Epithelial cell of esophagus (primary cell): ENCODE measurements at regions not wholly inside any gene's neighbourhood (a gene's known extent, or its start where the extent isn't known, plus 50 kb on each side); places are given as distances from the start of the nearest gene placed in this dataset.
A peak's percentile ranks its signal among the peaks of the same experiment; 100 is the strongest.
"Not testable (repeated sequence)": the region's sequence is repeated elsewhere in the genome, so short reads cannot be mapped to it uniquely, and the experiment has no call there.

Source experiments
- DNase-seq: peaks from one replicate; pipeline ENCODE4 v3.0.0; 2010; ENCODE audit warnings: low read depth
- H3K4me3 ChIP-seq: 2 replicates; pipeline ENCODE4 v1.5.1; 2011; ENCODE audit warnings: mild to moderate bottlenecking, low read length, control low read depth
- TF ChIP-seq, protein P1 (sequence below): IDR thresholded peaks from 2 replicates; pipeline ENCODE4 v1.5.1; 2011; ENCODE audit warnings: low read depth, mild to moderate bottlenecking, low read length, control low read depth, inconsistent platforms; ENCODE audit not compliant: insufficient read depth; ENCODE audit errors: missing control alignments

DNA sequence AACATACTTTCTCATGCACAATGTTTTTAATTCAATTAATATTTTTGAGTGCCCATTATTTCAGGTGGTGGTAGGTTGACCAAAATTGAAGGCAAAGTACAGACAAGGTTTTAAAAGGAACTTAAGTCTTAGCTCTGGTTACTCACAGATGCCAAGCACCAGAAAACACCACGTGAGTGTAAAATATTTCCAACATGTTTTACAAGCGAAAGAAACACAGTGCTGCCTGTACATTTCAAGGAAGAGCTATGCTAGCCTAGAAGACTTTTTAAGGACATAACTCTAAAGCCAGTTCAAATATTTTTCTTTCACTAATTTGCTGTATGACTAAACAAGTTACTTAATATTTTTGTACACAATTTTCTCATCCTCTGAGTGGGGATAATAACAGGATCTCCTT, 736.4 kb upstream of the GOT2 start:
- H3K4me3 ChIP-seq = no peak overlapping the region
- TF ChIP-seq, protein P1, sequence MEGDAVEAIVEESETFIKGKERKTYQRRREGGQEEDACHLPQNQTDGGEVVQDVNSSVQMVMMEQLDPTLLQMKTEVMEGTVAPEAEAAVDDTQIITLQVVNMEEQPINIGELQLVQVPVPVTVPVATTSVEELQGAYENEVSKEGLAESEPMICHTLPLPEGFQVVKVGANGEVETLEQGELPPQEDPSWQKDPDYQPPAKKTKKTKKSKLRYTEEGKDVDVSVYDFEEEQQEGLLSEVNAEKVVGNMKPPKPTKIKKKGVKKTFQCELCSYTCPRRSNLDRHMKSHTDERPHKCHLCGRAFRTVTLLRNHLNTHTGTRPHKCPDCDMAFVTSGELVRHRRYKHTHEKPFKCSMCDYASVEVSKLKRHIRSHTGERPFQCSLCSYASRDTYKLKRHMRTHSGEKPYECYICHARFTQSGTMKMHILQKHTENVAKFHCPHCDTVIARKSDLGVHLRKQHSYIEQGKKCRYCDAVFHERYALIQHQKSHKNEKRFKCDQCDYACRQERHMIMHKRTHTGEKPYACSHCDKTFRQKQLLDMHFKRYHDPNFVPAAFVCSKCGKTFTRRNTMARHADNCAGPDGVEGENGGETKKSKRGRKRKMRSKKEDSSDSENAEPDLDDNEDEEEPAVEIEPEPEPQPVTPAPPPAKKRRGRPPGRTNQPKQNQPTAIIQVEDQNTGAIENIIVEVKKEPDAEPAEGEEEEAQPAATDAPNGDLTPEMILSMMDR = no peak
- no peak for DNase-seq

DNA sequence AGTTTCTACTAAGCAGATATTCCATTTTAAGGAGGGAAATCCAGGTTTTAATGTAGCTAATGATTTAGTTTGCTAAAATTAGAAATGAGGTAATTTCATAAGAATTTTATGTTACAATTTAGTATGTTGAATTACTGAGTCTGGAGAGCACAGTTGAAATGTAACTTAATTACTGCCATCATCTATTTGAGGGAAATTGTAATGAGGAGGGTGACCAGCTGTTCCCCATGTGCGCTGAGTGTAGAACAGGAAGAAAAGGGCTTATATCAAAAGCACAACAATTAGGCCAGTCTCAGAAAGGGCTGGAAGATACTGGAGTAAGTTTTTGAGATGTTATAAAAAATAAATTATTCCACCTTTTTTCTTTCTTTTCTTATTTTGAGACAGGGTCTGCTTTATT, 735.1 kb upstream of the GOT2 start:
- H3K4me3 ChIP-seq = no peak overlapping the region
- DNase-seq = no peak
- TF ChIP-seq, protein P1 = no peak

DNA sequence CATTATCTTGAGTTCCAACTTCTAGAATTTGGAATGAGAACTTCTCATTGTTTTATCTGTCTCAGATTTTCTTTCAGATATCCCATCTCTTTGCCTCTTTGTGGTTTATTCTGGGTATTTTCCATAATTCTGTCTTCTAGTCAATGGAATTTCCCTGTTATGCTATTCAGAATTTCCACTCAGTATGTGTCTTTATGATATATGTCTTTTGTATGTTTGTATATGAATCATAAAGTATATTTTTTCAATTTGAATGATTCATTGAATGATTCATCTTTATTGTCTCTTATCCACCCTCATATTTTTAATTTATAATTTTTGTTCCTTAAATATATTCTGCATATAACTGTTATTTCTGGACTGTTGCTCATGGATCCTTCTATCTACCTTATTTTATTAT, 729.7 kb upstream of the GOT2 start:
- no peak overlapping the region for H3K4me3 ChIP-seq
- TF ChIP-seq, protein P1 = no peak
- DNase-seq = peak; percentile 29

DNA sequence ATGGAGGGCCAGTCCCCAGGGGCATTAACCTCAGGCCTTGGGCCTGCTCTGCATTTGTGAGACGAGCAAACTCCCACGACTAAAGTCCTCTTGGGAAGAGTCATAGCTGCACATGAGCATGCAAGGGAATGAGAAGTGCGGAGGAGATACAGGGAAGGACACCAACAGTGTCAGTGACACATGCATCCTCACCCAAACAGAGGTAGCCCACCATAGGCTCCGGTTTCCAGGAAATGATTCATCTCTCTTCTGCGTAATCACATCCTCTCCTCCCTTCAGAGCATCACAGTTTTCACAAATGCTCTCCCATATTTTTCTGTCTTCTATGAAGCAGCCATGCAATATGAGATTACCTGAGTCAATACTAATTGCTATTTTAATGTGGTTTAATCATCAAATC, 725.7 kb upstream of the GOT2 start:
- TF ChIP-seq, protein P1 = no peak
- H3K4me3 ChIP-seq = no peak overlapping the region
- DNase-seq = no peak

DNA sequence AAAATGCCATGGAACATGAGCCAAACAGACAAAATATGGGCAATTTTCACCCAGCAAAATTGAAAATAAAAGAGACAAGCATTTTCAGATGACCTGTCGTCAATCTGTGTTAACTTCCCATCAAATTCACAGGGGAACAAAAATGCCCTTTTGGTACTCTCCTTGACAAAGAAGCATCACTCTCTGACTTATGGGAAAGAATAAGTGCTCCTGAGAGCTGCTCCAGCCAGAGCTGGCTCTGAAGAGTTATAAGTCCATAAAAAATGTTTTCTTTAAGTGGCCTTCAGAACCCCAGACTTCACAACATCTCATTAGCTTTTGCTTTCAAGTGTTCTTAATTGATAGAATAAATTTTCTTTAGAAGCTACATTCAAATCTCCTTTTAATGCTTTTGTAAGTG, 721.4 kb upstream of the GOT2 start:
- DNase-seq = no peak
- H3K4me3 ChIP-seq = no peak overlapping the region
- TF ChIP-seq, protein P1 = no peak

DNA sequence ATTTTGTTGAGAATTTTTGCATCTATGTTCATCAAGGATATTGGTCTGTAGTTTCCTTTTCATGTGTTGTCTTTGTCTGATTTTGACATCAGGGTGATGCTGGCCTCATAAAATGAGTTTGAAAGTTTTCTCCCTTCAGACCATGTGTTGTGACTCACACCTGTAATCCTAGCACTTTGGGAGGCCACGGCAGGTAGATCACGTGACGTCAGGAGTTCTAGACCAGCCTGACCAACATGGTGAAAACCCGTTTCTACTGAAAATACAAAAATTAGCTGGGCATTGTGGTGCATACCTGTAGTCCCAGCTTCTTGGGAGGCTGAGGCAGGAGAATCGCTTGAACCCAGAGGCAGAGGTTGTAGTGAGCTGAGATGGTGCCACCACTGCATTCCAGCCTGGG, 716.4 kb upstream of the GOT2 start:
- H3K4me3 ChIP-seq, DNase-seq: not testable (repeated sequence)

DNA sequence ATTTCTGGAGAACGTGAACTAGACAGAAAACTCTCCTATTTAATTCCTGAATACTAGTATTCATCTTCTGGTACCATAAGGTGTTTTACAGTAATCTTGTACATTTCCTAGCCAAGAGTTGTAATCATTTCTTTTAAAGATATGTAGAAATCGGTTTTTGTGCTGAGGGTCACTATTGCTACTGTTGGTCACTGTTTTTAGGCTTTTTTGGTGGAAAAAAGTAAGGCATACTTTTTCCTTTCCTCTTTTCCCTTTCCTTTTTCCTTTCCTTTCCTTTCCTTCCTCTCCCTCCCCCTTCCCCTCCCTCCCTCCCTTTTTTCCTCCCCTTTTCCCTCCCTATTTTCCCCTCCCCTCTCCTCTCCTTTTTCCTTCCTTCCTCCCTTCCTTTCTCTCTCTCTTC, 706.4 kb upstream of the GOT2 start:
- DNase-seq = no peak
- H3K4me3 ChIP-seq = no peak overlapping the region
- TF ChIP-seq, protein P1 = no peak

DNA sequence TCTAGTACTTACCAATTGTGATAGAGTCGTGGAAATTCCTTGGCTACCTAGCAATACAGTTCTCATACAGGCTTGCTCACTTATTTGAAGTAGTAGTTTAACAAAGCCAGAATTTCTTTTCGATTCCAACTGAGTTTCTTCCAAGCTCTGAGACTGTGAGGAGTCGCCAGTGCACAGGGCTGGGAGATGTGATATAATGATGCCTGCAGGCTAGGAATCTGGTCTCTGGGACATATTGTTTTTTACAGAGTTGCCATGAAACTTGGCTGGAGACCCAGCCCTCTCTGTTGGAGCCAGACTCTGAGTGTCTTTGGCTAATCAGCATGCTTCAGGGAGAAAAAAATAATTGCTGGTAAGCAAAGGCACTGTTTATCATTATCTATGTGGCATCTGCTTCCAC, 698.8 kb upstream of the GOT2 start:
- TF ChIP-seq, protein P1 = no peak
- no peak for DNase-seq
- H3K4me3 ChIP-seq = no peak overlapping the region
